HFFc6 (cell line): ENCODE measurements at regions not wholly inside any gene's neighbourhood (a gene's known extent, or its start where the extent isn't known, plus 50 kb on each side); places are given as distances from the start of the nearest gene placed in this dataset.

Experiments
- DNase-seq: peaks from one replicate; pipeline ENCODE4 v3.0.0-alpha.2; 2018
- H3K27ac Mint-ChIP-seq: 2 replicates; pipeline ENCODE4 v1.8.0; 2020; ENCODE audit warnings: mild to moderate bottlenecking, mixed read lengths
- H3K27me3 Mint-ChIP-seq: 2 replicates; pipeline ENCODE4 v1.8.0; 2021; ENCODE audit warnings: mild to moderate bottlenecking, moderate library complexity, mixed read lengths; ENCODE audit not compliant: insufficient read depth
- H3K36me3 Mint-ChIP-seq: 2 replicates; pipeline ENCODE4 v1.8.0; 2021; ENCODE audit warnings: low read depth, mixed read lengths
- H3K4me1 Mint-ChIP-seq: 2 replicates; pipeline ENCODE4 v1.8.0; 2020; ENCODE audit warnings: low read depth, mixed read lengths
- H3K4me3 Mint-ChIP-seq: 2 replicates; pipeline ENCODE4 v1.8.0; 2020; ENCODE audit warnings: mild to moderate bottlenecking, moderate library complexity, mixed read lengths
- H3K9me3 Mint-ChIP-seq: 2 replicates; pipeline ENCODE4 v1.8.0; 2020; ENCODE audit warnings: mild to moderate bottlenecking, mixed read lengths
- TF ChIP-seq, protein P1 (sequence below): fragments of 200-600 bp; sonication (generic); IDR thresholded peaks from 2 replicates; pipeline ENCODE4 v1.5.0; 2021; ENCODE audit warnings: antibody characterized with exemption, mild to moderate bottlenecking

- peaks cover 70% of the 10 kb centered on the region for H3K9me3 Mint-ChIP-seq
- no peak overlapping the region for H3K4me3 Mint-ChIP-seq
- no peaks in the 10 kb centered on the region for H3K4me1 Mint-ChIP-seq
- no peak for DNase-seq
- no peak overlapping the region for H3K27ac Mint-ChIP-seq
- H3K36me3 Mint-ChIP-seq, result no peaks in the 10 kb centered on the region; the same call in 1 of the 2 replicates
- TF ChIP-seq, protein P1, sequence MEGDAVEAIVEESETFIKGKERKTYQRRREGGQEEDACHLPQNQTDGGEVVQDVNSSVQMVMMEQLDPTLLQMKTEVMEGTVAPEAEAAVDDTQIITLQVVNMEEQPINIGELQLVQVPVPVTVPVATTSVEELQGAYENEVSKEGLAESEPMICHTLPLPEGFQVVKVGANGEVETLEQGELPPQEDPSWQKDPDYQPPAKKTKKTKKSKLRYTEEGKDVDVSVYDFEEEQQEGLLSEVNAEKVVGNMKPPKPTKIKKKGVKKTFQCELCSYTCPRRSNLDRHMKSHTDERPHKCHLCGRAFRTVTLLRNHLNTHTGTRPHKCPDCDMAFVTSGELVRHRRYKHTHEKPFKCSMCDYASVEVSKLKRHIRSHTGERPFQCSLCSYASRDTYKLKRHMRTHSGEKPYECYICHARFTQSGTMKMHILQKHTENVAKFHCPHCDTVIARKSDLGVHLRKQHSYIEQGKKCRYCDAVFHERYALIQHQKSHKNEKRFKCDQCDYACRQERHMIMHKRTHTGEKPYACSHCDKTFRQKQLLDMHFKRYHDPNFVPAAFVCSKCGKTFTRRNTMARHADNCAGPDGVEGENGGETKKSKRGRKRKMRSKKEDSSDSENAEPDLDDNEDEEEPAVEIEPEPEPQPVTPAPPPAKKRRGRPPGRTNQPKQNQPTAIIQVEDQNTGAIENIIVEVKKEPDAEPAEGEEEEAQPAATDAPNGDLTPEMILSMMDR, result no peak
- no peaks in the 10 kb centered on the region for H3K27me3 Mint-ChIP-seq
Observed at GRCh38 chr6:86477500-86478148, 459.7 kb upstream of the HTR1E start.

- Mint-ChIP-seq H3K4me3 (no peak overlapping the region), H3K27me3 (no peaks in the 10 kb centered on the region), H3K36me3 (no peaks in the 10 kb centered on the region; the same call in 1 of the 2 replicates), H3K9me3 (peaks cover 70% of the 10 kb centered on the region), H3K27ac (no peak overlapping the region), H3K4me1 (no peaks in the 10 kb centered on the region)
- DNase-seq, result no peak
- TF ChIP-seq, protein P1, result no peak
Observed at GRCh38 chr6:86476311-86476710, 461.0 kb upstream of the HTR1E start.

GRCh38 chr6:86474081-86474480 lies 463.2 kb upstream of the HTR1E start:
- Mint-ChIP-seq H3K9me3 (peaks cover 70% of the 10 kb centered on the region), H3K4me3 (no peak overlapping the region), H3K27ac (no peak overlapping the region), H3K4me1 (no peaks in the 10 kb centered on the region), H3K36me3 (no peaks in the 10 kb centered on the region; the same call in 1 of the 2 replicates), H3K27me3 (no peaks in the 10 kb centered on the region)
- TF ChIP-seq, protein P1, result no peak
- no peak for DNase-seq

DNA sequence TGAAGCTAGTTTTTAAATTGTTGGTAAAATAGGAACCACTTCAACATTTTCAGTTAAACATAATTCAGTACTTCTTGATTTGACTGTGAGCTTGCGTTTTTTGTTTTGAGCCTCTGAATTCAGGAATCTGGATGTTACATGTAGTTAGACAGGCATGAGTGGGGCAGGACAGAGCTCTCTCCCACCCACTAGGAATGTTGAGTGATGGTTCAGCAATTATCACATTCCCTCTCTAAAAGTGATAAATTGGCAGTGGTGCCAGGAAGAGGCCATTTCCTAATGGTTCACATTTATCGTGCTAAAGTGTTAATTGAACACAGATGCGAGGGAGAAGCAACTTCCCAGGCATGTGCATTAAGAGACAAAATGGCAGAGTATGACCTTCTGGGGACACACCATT lies 465.5 kb upstream of the HTR1E start:
- H3K36me3 Mint-ChIP-seq, result no peaks in the 10 kb centered on the region
- TF ChIP-seq, protein P1, result no peak
- no peak for DNase-seq
- no peak overlapping the region for H3K4me3 Mint-ChIP-seq
- H3K9me3 Mint-ChIP-seq, result peaks cover 56% of the 10 kb centered on the region
- no peaks in the 10 kb centered on the region for H3K4me1 Mint-ChIP-seq
- no peaks in the 10 kb centered on the region for H3K27me3 Mint-ChIP-seq
- no peak overlapping the region for H3K27ac Mint-ChIP-seq

DNA sequence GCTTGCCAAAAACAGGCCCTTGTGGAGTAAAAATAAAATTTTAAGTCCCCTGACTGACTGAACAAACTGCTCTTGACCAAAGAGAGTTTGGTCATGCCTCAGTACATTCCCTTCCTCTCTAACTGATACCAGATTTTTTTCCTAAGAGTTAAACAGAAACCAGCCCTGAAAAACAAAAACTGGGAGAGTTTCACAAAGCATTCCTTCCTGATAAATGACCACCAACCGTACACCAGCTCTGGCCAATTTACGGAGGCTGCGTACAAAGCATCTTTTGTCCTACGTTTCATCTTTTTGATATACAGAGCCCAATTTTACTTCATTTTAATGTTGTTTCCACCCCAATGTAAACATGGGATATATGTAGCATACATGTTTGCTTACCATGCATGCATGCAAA lies 477.4 kb upstream of the HTR1E start:
- TF ChIP-seq, protein P1, result no peak
- peaks cover 59% of the 10 kb centered on the region for H3K9me3 Mint-ChIP-seq
- DNase-seq, result no peak
- H3K27me3 Mint-ChIP-seq, result no peaks in the 10 kb centered on the region; the same call in 1 of the 2 replicates
- H3K27ac Mint-ChIP-seq, result no peak overlapping the region
- H3K4me1 Mint-ChIP-seq, result no peaks in the 10 kb centered on the region
- H3K36me3 Mint-ChIP-seq, result peaks cover 6% of the 10 kb centered on the region; the same call in 1 of the 2 replicates
- H3K4me3 Mint-ChIP-seq, result no peak overlapping the region
